ENCODE measurements at regions not wholly inside any gene's neighbourhood (a gene's known extent, or its start where the extent isn't known, plus 50 kb on each side); places are given as distances from the start of the nearest gene placed in this dataset.

- H3K4me1 Mint-ChIP-seq (ENCODE audit: low read depth, unreplicated experiment), result no peaks in the 10 kb centered on the region
- no peaks in the 10 kb centered on the region for H3K9me3 Mint-ChIP-seq (ENCODE audit: low read depth, unreplicated experiment)
- no peak overlapping the region for H3K4me3 Mint-ChIP-seq (ENCODE audit: low read depth, unreplicated experiment)
- CTCF ChIA-PET, result no interaction called here
- no peaks in the 10 kb centered on the region for H3K36me3 Mint-ChIP-seq (ENCODE audit: insufficient read depth, unreplicated experiment)
- DNase-seq, result no peak
- H3K27ac Mint-ChIP-seq (ENCODE audit: unreplicated experiment), result no peak overlapping the region
- TF ChIP-seq CTCF (IDR thresholded peaks at IDR 0.05; ENCODE audit: unreplicated experiment), result no peak
- BruUV-seq (replicated peaks), result no TSS peak
- peaks cover 28% of the 10 kb centered on the region for H3K27me3 Mint-ChIP-seq (ENCODE audit: unreplicated experiment)
- intact Hi-C loops (cut with micrococcal nuclease; ENCODE audit: unreplicated experiment), result no loop called here
Measured at GRCh38 chr2:120477198-120477597, 131.3 kb downstream of the INHBB start.

GRCh38 chr2:120477831-120478481 lies 132.0 kb downstream of the INHBB start:
- no peaks in the 10 kb centered on the region for H3K4me1 Mint-ChIP-seq (ENCODE audit: low read depth, unreplicated experiment)
- H3K9me3 Mint-ChIP-seq (ENCODE audit: low read depth, unreplicated experiment), result no peaks in the 10 kb centered on the region
- CTCF ChIA-PET, result no interaction called here
- peaks cover 28% of the 10 kb centered on the region for H3K27me3 Mint-ChIP-seq (ENCODE audit: unreplicated experiment)
- no peak overlapping the region for H3K27ac Mint-ChIP-seq (ENCODE audit: unreplicated experiment)
- BruUV-seq (replicated peaks), result no TSS peak
- H3K36me3 Mint-ChIP-seq (ENCODE audit: insufficient read depth, unreplicated experiment), result no peaks in the 10 kb centered on the region
- intact Hi-C loops (cut with micrococcal nuclease; ENCODE audit: unreplicated experiment), result no loop called here
- DNase-seq, result no peak
- TF ChIP-seq CTCF (IDR thresholded peaks at IDR 0.05; ENCODE audit: unreplicated experiment), result no peak
- H3K4me3 Mint-ChIP-seq (ENCODE audit: low read depth, unreplicated experiment), result no peak overlapping the region

GRCh38 chr2:120480346-120480902 lies 134.5 kb downstream of the INHBB start:
- intact Hi-C loops (cut with micrococcal nuclease; ENCODE audit: unreplicated experiment), result no loop called here
- no TSS peak for BruUV-seq (replicated peaks)
- no peak for DNase-seq
- H3K27ac Mint-ChIP-seq (ENCODE audit: unreplicated experiment), result no peak overlapping the region
- TF ChIP-seq CTCF (IDR thresholded peaks at IDR 0.05; ENCODE audit: unreplicated experiment), result no peak
- CTCF ChIA-PET, result no interaction called here
- H3K36me3 Mint-ChIP-seq (ENCODE audit: insufficient read depth, unreplicated experiment), result no peaks in the 10 kb centered on the region
- no peak overlapping the region for H3K4me3 Mint-ChIP-seq (ENCODE audit: low read depth, unreplicated experiment)
- peaks cover 33% of the 10 kb centered on the region for H3K27me3 Mint-ChIP-seq (ENCODE audit: unreplicated experiment)
- H3K4me1 Mint-ChIP-seq (ENCODE audit: low read depth, unreplicated experiment), result no peaks in the 10 kb centered on the region
- H3K9me3 Mint-ChIP-seq (ENCODE audit: low read depth, unreplicated experiment), result no peaks in the 10 kb centered on the region

- no peak for DNase-seq
- Mint-ChIP-seq H3K36me3 (ENCODE audit: insufficient read depth, unreplicated experiment) (no peaks in the 10 kb centered on the region), H3K4me1 (ENCODE audit: low read depth, unreplicated experiment) (no peaks in the 10 kb centered on the region), H3K9me3 (ENCODE audit: low read depth, unreplicated experiment) (no peaks in the 10 kb centered on the region), H3K27ac (ENCODE audit: unreplicated experiment) (no peak overlapping the region), H3K4me3 (ENCODE audit: low read depth, unreplicated experiment) (no peak overlapping the region), H3K27me3 (ENCODE audit: unreplicated experiment) (peaks cover 39% of the 10 kb centered on the region)
- CTCF ChIA-PET, result no interaction called here
- no TSS peak for BruUV-seq (replicated peaks)
- intact Hi-C loops (cut with micrococcal nuclease; ENCODE audit: unreplicated experiment), result no loop called here
- no peak for TF ChIP-seq CTCF (IDR thresholded peaks at IDR 0.05; ENCODE audit: unreplicated experiment)
Measured at GRCh38 chr2:120480903-120481445, 135.0 kb downstream of the INHBB start.

Measured in Calu3 (cell line).